T-helper 17 cell (primary cell): ENCODE measurements at regions not wholly inside any gene's neighbourhood (a gene's known extent, or its start where the extent isn't known, plus 50 kb on each side); places are given as distances from the start of the nearest gene placed in this dataset.

ENCODE experiments used
- ATAC-seq: fragments of 150-1000 bp; cut with Tn5 transposase; 2 replicates; pipeline ENCODE4 v1.10.0; 2021; ENCODE audit warnings: mild to moderate bottlenecking, moderate library complexity
- DNase-seq, 3 donors: peaks; one replicate each; pipeline versions ENCODE4 v3.0.0 to v3.0.0-alpha.2; 2020 to 2021
- H3K9me3 ChIP-seq: one replicate; pipeline ENCODE4 v1.7.0; 2013; ENCODE audit warnings: low read length, mild to moderate bottlenecking; ENCODE audit not compliant: control insufficient read depth, poor library complexity, severe bottlenecking
- H3K27ac Mint-ChIP-seq: one replicate; pipeline ENCODE4 v1.8.0; 2022; ENCODE audit warnings: mild to moderate bottlenecking, moderate library complexity, mixed read lengths
- H3K27me3 Mint-ChIP-seq: one replicate; pipeline ENCODE4 v1.8.0; 2022; ENCODE audit warnings: mixed read lengths
- H3K36me3 Mint-ChIP-seq: one replicate; pipeline ENCODE4 v1.8.0; 2022; ENCODE audit warnings: low read depth, mixed read lengths
- H3K4me1 Mint-ChIP-seq: one replicate; pipeline ENCODE4 v1.8.0; 2022; ENCODE audit warnings: mild to moderate bottlenecking, mixed read lengths
- H3K4me3 Mint-ChIP-seq: one replicate; pipeline ENCODE4 v1.8.0; 2022; ENCODE audit warnings: mild to moderate bottlenecking, moderate library complexity, mixed read lengths

GRCh38 chr15:57835119-57835518 lies 128.6 kb downstream of the POLR2M start:
- ATAC-seq (no peak), DNase-seq (no peak)
- H3K27ac Mint-ChIP-seq, result no peak overlapping the region
- no peaks in the 10 kb centered on the region for H3K4me1 Mint-ChIP-seq
- H3K4me3 Mint-ChIP-seq, result no peak overlapping the region
- H3K36me3 Mint-ChIP-seq, result no peaks in the 10 kb centered on the region
- H3K9me3 ChIP-seq, result peaks cover 3% of the 10 kb centered on the region
- H3K27me3 Mint-ChIP-seq, result peaks cover 29% of the 10 kb centered on the region

GRCh38 chr15:57849317-57849716 lies 142.8 kb downstream of the POLR2M start:
- no peak for ATAC-seq
- peaks cover 2% of the 10 kb centered on the region for H3K36me3 Mint-ChIP-seq
- no peaks in the 10 kb centered on the region for H3K4me1 Mint-ChIP-seq
- H3K9me3 ChIP-seq, result no peaks in the 10 kb centered on the region
- no peak overlapping the region for H3K27ac Mint-ChIP-seq
- peaks cover 68% of the 10 kb centered on the region for H3K27me3 Mint-ChIP-seq
- no peak overlapping the region for H3K4me3 Mint-ChIP-seq
- DNase-seq, result no peak

GRCh38 chr15:57854531-57854930 lies 148.0 kb downstream of the POLR2M start:
- Mint-ChIP-seq H3K27me3 (peaks cover 57% of the 10 kb centered on the region), H3K36me3 (peaks cover 5% of the 10 kb centered on the region), H3K4me1 (peaks cover 7% of the 10 kb centered on the region), H3K27ac (no peak overlapping the region), H3K4me3 (no peak overlapping the region)
- no peaks in the 10 kb centered on the region for H3K9me3 ChIP-seq
- no peak for ATAC-seq
- no peak for DNase-seq

DNA sequence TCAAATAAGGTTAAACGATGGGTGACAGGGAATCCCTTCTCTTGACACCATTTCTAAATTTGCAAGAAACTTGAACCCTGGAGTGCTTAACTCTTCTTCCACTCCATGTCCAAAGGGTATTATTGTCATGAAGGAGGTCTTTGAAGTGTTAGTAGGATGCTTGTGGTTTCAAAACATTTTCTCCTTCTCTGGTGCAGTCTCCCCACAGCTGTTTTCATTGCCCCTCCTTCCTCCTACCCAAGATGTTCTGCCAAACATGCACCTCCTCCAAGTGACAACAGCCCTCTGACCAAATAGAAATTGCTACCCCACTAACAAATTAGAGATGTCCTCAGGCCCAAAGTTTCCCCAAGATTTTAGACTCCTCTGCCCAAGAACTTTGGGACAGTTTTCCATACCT lies 151.4 kb downstream of the POLR2M start:
- Mint-ChIP-seq H3K27ac (no peak overlapping the region), H3K4me1 (peaks cover 7% of the 10 kb centered on the region), H3K27me3 (peaks cover 60% of the 10 kb centered on the region), H3K4me3 (no peak overlapping the region), H3K36me3 (peaks cover 4% of the 10 kb centered on the region)
- no peak for ATAC-seq
- no peaks in the 10 kb centered on the region for H3K9me3 ChIP-seq
- no peak for DNase-seq

DNA sequence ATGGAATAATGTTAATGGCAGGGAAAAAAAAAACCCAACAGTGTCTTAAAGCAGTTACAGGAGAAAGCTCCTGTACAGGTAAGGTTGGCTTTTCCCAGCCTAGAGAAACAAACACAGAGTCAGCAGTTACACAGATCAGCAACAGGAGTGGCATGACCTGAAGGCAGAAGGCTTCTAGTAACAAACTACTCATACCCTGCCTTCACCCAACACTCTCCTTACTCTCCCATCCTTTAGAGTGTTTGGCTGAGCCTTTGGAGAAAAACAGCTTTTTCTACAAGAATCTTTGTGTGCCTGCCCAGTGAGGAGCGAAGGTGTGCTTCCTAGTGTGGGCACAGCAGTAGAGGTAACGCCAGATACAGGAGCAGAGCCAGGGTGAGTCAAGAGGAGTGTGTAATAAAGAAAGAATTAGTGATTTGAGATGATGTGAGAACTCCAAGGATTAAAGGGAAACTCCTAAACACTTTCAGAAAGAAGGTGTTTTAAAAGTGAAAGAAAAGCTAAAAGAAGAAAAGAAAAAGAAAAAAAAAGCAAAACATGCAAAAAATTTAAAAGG lies 152.7 kb downstream of the POLR2M start:
- H3K27me3 Mint-ChIP-seq, result peaks cover 63% of the 10 kb centered on the region

GRCh38 chr15:57861034-57861638 lies 154.6 kb downstream of the POLR2M start:
- H3K36me3 Mint-ChIP-seq, result peaks cover 3% of the 10 kb centered on the region
- DNase-seq (no peak), ATAC-seq (no peak)
- no peak overlapping the region for H3K27ac Mint-ChIP-seq
- H3K4me1 Mint-ChIP-seq, result peaks cover 9% of the 10 kb centered on the region
- no peaks in the 10 kb centered on the region for H3K9me3 ChIP-seq
- H3K4me3 Mint-ChIP-seq, result no peak overlapping the region
- peaks cover 69% of the 10 kb centered on the region for H3K27me3 Mint-ChIP-seq

More for the DNA sequence above, 152.7 kb downstream of the POLR2M start:
- H3K9me3 ChIP-seq, result no peaks in the 10 kb centered on the region
- Mint-ChIP-seq H3K27ac (no peak overlapping the region), H3K4me3 (no peak overlapping the region), H3K36me3 (peaks cover 3% of the 10 kb centered on the region), H3K4me1 (peaks cover 7% of the 10 kb centered on the region)
- ATAC-seq, result no peak
- no peak for DNase-seq

- peaks cover 9% of the 10 kb centered on the region for H3K4me1 Mint-ChIP-seq
- H3K9me3 ChIP-seq, result no peaks in the 10 kb centered on the region
- H3K27me3 Mint-ChIP-seq, result peaks cover 70% of the 10 kb centered on the region
- no peak overlapping the region for H3K4me3 Mint-ChIP-seq
- no peak overlapping the region for H3K27ac Mint-ChIP-seq
- ATAC-seq (no peak), DNase-seq (no peak)
- peaks cover 3% of the 10 kb centered on the region for H3K36me3 Mint-ChIP-seq
These were observed 155.5 kb downstream of the POLR2M start for GRCh38 chr15:57861815-57862586.

GRCh38 chr15:57862761-57863160 lies 156.2 kb downstream of the POLR2M start:
- peaks cover 71% of the 10 kb centered on the region for H3K27me3 Mint-ChIP-seq
- no peak overlapping the region for H3K4me3 Mint-ChIP-seq
- H3K4me1 Mint-ChIP-seq, result peaks cover 9% of the 10 kb centered on the region
- no peaks in the 10 kb centered on the region for H3K9me3 ChIP-seq
- ATAC-seq (no peak), DNase-seq (no peak)
- H3K36me3 Mint-ChIP-seq, result peaks cover 3% of the 10 kb centered on the region
- H3K27ac Mint-ChIP-seq, result no peak overlapping the region

DNA sequence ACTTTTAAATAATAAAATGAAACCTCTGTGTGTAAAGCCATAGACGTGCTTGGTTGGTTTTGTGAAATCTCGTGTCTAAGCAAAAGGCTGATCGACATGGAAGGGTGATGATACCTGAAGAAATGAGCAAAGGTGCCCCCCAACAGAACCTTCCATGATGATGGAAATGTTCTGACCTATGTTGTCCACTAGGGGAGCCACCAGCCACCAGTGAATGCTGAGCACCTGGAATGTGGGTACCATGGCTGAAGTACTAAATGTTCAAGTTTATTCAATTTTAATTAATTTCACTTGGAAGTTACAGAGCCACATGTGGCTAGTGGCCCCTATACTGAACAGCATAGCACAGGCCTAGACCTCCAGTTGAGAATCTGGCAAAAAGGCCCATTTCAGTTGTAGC lies 158.8 kb downstream of the POLR2M start:
- H3K36me3 Mint-ChIP-seq, result no peaks in the 10 kb centered on the region
- ATAC-seq (no peak), DNase-seq (no peak)

DNA sequence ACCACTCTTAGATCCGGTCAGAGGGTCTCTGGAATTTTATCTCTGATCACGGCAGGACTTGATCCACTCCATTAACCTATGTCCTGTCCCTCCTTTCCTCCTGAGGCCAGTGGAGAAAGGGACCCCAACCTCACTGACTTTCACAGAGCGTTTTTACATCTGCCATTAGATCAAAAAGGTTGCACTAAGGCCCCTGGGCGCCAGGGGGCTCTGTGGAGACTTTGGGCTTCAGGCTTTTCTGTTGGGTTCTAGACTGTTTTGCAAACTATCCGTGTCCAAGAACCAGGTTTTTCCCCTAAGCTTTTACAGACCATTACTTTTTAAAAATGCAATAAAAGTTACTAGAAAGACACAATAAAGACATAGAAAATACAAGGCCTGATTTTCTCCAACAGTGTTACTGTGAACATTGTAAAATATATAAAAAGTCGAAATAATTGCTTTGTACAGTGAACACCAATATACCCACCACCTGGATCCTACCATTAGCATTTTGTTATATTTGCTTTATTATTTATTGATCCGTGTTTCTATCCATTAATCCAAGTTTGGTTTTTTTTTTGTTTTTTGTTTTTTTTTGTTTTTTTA lies 159.7 kb downstream of the POLR2M start:
- Mint-ChIP-seq H3K27ac (no peak overlapping the region), H3K27me3 (peaks cover 70% of the 10 kb centered on the region), H3K4me3 (no peak overlapping the region), H3K36me3 (no peaks in the 10 kb centered on the region), H3K4me1 (peaks cover 6% of the 10 kb centered on the region)
- peak in 2 of 3 donors; percentile 12 to 32 for DNase-seq
- H3K9me3 ChIP-seq, result no peaks in the 10 kb centered on the region
- ATAC-seq, result peak; percentile 52

More for the DNA sequence above, 158.8 kb downstream of the POLR2M start:
- Mint-ChIP-seq H3K27me3 (peaks cover 73% of the 10 kb centered on the region), H3K4me1 (peaks cover 6% of the 10 kb centered on the region), H3K4me3 (no peak overlapping the region), H3K27ac (no peak overlapping the region)
- H3K9me3 ChIP-seq, result no peaks in the 10 kb centered on the region

- Mint-ChIP-seq H3K4me3 (no peak overlapping the region), H3K36me3 (no peaks in the 10 kb centered on the region), H3K27me3 (peaks cover 74% of the 10 kb centered on the region), H3K4me1 (peaks cover 6% of the 10 kb centered on the region), H3K27ac (no peak overlapping the region)
- DNase-seq (no peak), ATAC-seq (no peak)
- H3K9me3 ChIP-seq, result no peaks in the 10 kb centered on the region
These were observed 161.7 kb downstream of the POLR2M start for GRCh38 chr15:57867970-57868798.

DNA sequence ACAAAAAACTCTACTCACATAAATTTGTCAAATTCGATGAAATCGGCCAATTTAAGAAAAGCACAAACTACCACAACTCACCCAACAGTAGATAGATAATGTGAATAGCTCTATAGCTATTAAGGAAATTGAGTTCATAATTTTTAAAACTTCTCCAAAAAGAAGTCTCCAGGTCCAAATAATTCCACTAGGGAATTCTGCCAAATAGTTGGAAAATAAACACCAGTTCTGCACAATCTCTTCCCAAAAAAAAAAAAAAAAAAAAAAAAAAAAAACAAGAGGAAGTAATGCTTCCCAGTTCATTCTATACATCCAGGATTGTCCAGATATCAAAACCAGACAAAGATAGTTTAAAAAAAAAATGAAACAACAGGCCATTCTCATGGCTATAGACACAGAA lies 164.2 kb downstream of the POLR2M start:
- peaks cover 68% of the 10 kb centered on the region for H3K27me3 Mint-ChIP-seq
- H3K27ac Mint-ChIP-seq, result no peak overlapping the region
- H3K4me3 Mint-ChIP-seq, result no peak overlapping the region
- peaks cover 6% of the 10 kb centered on the region for H3K4me1 Mint-ChIP-seq
- ATAC-seq, result no peak
- peaks cover 2% of the 10 kb centered on the region for H3K36me3 Mint-ChIP-seq
- DNase-seq, result no peak
- H3K9me3 ChIP-seq, result no peaks in the 10 kb centered on the region
